GM19467 (cell line): ENCODE measurements at regions not wholly inside any gene's neighbourhood (a gene's known extent, or its start where the extent isn't known, plus 50 kb on each side); places are given as distances from the start of the nearest gene placed in this dataset.
"Not testable (repeated sequence)": the region's sequence is repeated elsewhere in the genome, so short reads cannot be mapped to it uniquely, and the experiment has no call there.

Experiments
- ATAC-seq: cut with Tn5 transposase; IDR thresholded peaks from one replicate; pipeline ENCODE4 v1.9.1; 2021; ENCODE audit warnings: mild to moderate bottlenecking, moderate library complexity; ENCODE audit not compliant: unreplicated experiment

DNA sequence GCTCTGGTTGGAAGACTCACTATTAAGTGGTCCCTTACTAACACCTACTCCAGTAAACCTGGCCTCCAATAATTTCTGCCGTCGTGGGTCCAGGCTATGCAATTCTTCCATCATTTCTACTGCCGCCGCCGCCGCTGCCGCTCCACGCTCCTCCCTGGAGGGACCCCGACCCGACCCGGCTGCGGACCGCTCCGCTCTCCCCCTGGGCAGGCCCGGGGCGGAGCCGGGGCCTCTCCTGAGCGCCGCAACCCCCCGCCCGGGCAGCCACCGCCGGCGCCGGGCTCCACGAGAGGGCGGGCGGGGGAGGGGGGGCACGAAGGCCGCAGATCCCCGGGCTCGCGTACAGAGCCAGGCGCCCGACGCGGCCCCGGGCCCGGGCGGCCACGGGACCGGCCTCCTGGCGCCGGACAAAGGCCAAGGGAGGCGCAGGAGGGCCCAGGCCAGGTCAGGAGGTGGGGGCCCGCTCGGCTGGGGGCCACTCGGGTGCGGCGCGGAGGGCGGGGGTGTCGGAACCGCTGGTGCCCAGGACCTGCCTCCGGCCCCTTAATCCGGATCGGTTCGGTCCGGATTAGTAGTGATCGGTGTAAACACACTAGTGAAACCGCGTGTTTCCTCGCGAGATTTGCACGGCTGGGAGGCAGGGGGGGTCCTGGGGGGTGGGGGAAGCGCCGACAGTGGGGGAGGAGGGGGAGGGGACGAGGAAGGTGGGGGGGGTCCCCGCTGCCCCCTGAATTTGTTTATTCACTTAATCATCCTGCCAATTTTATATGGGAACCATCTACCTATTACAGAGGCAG is 215.1 kb upstream of the CCL2 start:
- not testable (repeated sequence) for ATAC-seq

GRCh38 chr17:34045990-34046389 is 209.1 kb upstream of the CCL2 start:
- no peak for ATAC-seq

GRCh38 chr17:34051046-34051445 is 204.0 kb upstream of the CCL2 start:
- ATAC-seq = no peak

GRCh38 chr17:34054495-34054894 is 200.6 kb upstream of the CCL2 start:
- ATAC-seq = no peak

DNA sequence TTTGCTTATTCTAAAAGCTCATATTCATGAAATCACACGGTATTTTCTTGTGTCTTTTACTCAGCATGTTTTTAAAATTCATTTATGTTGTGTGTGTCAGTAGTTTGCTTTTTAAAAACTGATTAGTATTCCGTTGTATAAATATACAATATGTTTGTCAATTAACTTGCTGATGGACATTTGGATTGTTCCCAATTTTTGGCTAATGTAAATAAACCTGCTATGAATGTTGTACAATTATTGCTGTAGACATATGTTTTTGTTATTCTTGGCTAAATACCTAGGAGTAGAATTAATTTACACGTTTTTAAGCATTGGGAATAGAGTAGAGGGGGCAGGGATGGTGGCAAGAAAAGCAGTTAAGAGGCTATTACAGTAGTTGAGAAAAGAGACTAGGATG is 199.5 kb upstream of the CCL2 start:
- no peak for ATAC-seq

DNA sequence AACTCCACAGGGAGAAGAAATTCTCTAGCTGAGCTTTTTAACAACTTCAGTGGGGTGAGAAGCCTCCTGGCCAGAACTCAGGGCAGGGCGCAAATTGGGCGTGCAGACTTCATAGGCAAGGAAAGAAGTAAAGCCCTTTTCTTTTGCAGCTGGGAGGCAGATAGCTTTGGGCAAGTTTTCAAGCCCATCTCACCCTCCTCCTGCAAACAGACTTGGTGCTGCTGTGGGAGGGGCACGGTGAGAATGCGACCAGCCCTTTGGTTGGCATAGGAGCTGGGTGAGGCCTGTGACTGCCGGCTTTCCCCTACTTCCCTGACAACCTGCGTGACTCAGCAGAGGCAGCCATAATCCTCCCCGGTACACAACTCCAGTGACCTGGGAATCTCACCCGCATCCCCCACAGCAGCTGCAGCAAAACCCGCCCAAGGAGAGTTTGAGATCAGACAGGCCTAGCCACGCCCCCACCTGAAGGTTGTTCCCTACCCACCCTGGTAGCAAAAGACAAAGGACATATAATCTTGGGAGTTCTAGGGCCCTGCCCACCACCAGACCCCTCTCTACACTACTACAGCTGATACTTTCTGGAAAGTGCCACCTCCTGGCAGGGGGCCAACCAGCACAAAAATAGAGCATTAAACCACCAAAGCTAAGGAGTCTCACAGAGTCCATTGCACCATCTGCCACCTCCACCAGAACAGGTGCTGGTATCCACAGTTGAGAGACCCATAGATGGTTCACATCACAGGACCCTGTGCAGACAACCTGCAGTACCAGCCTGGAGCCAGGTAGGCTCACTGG is 195.5 kb upstream of the CCL2 start:
- no peak for ATAC-seq

- ATAC-seq = no peak
These were observed 188.6 kb upstream of the CCL2 start for GRCh38 chr17:34066528-34066927.

DNA sequence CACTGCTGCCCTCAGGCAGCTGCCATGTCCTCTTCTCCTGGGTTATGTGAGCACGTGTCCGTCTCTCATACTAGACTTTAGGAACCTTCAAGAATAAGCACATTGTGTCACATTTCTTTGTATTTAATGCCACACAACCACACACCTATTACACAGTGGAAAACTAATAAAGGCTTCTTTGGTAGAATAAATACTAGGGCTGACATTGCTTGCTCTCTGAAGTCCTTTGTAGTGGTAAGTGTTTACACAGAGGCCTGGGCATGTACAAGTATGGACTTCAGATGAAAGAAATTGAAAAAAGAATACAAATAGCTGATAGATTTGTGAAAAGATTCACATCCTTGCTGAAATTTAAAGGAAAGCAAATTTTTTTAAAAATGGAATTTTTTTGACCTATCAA is 188.1 kb upstream of the CCL2 start:
- ATAC-seq = no peak

- ATAC-seq = no peak
These were observed 186.5 kb upstream of the CCL2 start for GRCh38 chr17:34068571-34068970.

DNA sequence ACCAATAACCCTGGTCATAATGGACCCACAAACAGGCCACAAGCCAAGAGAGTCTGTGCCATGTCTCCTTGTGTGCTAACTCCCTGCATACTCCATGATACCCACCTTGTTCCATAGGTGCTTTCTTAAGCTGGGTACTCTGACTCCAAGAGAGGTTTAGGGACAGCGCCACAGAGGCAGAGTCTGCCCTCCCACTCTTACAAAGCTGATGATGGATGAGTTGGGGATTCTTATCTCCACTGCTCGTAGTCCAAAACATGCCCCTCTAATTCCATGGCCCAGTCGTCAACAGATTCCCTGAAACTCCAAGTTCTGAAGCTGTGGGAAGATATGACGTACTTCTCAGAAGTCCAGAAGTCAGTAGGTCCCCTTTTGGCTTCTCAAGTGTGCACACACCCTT is 184.4 kb upstream of the CCL2 start:
- no peak for ATAC-seq

GRCh38 chr17:34071886-34072420 is 183.1 kb upstream of the CCL2 start:
- no peak for ATAC-seq

DNA sequence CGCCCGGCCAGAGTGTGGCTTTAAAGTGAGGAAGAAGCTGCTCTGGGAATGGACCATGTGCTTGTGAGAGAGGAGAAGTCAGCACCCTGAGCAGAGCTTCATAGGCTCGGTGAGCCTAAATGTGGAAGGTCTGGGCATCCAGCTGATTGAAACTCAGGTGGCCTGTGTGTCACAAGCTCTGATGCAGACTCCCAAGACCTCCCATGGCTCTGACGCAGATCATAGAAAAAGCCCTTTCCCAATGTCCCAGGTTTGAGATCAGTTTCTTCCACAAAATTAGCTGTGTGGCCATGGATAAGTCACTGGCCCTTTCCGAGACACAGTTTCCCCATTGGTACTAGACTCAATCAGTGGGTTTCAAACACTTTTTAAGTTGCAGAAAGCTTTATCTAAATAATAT is 180.0 kb upstream of the CCL2 start:
- ATAC-seq = no peak

DNA sequence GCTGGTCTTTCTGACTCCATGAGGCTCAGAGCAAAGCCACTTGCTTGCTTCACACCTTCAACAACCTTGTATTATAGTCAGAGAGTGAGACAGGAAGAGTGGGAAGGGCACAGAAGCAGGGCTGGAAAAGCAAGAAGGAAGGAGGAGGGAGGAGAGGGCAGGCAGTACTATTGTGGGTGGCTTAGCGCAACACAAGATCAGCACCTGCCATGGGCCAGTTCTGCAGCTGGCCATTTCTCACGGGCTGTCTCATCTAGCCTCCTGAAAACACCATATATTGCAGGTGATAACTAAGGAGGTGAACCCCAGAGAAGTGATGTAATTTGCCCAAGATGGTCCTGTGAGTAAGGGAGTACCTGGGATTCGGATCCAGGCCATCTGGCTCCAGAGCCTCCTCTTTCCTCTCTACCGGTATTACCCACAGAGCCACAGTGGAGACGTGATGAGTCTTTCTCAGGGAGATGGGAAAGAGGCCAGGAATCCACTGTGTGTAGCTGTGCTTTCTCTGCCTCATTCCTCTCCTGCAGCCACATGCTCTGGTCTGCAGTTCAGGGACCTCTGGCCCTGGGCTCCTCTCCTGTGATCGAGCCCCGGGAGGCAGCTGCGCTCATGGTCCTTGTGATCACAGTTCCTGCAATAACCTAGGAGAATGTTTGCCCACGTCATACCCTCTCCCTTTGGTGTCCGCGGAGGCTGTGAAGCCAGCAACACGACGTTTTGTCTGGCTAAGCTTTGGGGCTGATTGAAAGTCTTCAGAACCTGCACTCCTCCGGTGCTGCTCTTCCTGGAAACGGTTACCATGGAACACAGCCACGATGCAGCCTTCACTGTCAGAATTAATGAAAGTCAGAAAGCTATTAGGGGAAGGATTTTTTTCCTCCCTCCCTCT is 178.1 kb upstream of the CCL2 start:
- no peak for ATAC-seq

GRCh38 chr17:34081269-34081668 is 173.8 kb upstream of the CCL2 start:
- ATAC-seq = no peak

DNA sequence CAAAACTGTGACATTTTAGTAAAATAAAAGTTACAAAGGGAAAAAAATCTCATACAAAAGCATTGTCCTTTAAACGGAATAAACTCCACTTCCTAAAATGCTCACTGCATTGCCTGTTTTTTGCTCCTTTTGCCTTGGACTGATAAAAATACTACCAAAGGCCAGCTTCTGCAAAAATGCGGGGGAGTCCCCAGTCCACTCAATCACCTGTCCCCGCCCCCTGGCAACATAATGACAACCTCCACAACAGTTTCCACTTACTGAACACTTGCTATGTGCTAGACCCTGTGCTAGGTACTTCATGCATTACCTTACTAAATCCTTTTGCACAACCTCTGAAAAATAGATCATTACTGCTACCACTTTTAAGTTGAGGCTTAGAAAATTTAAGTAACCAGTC is 172.7 kb upstream of the CCL2 start:
- no peak for ATAC-seq

- not testable (repeated sequence) for ATAC-seq
These were observed 166.0 kb upstream of the CCL2 start for GRCh38 chr17:34089042-34089441.

- no peak for ATAC-seq
These were observed 164.5 kb upstream of the CCL2 start for GRCh38 chr17:34090593-34090992.

GRCh38 chr17:34091975-34092374 is 163.1 kb upstream of the CCL2 start:
- ATAC-seq = no peak

DNA sequence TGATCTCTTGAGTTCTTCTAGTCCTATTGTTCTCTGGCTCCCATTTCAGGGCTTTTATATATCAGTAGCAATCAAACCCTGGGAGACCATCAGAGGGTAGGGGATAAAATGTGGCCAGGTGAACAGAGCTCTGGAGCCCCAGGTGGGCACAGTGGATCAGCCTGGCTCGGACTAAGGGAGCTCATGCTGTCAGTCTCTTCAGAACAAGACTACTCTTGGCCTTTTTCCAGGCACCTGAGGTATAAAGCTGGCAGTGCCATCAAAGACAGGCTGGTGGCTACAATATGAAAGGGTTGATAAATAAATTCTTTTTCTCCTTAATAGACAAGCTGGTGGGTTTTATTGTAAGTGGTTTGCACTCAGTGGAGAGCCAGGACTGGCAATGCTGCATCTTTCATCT is 160.0 kb upstream of the CCL2 start:
- no peak for ATAC-seq

GRCh38 chr17:34098699-34099098 is 156.4 kb upstream of the CCL2 start:
- no peak for ATAC-seq
